ENCODE measurements at regions not wholly inside any gene's neighbourhood (a gene's known extent, or its start where the extent isn't known, plus 50 kb on each side); places are given as distances from the start of the nearest gene placed in this dataset.

DNA sequence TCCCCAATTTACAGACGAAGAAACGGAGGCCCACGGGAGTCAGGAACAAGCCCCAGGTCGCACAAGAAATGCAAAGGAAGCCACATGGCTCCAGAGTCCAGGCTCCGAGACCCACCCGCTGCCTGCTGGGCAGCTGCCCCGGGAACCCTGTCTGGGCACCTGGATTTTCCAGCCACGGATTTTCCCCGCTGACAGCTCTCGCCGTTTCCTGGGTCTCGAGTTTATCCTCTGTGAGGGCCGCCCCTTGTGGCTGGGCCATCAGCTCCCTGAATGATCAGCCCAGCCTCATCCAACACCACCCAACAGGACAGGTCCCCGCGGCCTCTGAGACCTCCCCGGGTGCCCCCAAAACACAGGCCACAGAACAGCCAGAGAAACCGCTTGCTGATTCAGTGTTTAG lies 189.7 kb downstream of the BRD1 start:
- no peak overlapping the region for H3K4me3 ChIP-seq
- H3K27ac ChIP-seq = no peak overlapping the region
- ATAC-seq (no peak), DNase-seq (no peak)
- no peaks in the 10 kb centered on the region for H3K27me3 ChIP-seq
- TF ChIP-seq POLR2A (IDR thresholded peaks at IDR 0.05) = no peak
- TF ChIP-seq, protein P1, sequence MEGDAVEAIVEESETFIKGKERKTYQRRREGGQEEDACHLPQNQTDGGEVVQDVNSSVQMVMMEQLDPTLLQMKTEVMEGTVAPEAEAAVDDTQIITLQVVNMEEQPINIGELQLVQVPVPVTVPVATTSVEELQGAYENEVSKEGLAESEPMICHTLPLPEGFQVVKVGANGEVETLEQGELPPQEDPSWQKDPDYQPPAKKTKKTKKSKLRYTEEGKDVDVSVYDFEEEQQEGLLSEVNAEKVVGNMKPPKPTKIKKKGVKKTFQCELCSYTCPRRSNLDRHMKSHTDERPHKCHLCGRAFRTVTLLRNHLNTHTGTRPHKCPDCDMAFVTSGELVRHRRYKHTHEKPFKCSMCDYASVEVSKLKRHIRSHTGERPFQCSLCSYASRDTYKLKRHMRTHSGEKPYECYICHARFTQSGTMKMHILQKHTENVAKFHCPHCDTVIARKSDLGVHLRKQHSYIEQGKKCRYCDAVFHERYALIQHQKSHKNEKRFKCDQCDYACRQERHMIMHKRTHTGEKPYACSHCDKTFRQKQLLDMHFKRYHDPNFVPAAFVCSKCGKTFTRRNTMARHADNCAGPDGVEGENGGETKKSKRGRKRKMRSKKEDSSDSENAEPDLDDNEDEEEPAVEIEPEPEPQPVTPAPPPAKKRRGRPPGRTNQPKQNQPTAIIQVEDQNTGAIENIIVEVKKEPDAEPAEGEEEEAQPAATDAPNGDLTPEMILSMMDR (IDR thresholded peaks at IDR 0.05) = no peak
- no peaks in the 10 kb centered on the region for H3K9me3 ChIP-seq
- no peaks in the 10 kb centered on the region for H3K36me3 ChIP-seq
- intact Hi-C loops (cut with DNase I) = loop anchor here in 5 of 10 donors (10.0 kb wide), 3 partner anchors 323 to 1063 kb away; no protein-coding TSS in a partner anchor
- WGBS, 4 donors = 89 to 90% (median 89%) methylated on average over 16 to 17 of the region's 17 CpGs
- peaks cover 0 to 2% (median 1%) of the 10 kb centered on the region in 12 donors for H3K4me1 ChIP-seq

DNA sequence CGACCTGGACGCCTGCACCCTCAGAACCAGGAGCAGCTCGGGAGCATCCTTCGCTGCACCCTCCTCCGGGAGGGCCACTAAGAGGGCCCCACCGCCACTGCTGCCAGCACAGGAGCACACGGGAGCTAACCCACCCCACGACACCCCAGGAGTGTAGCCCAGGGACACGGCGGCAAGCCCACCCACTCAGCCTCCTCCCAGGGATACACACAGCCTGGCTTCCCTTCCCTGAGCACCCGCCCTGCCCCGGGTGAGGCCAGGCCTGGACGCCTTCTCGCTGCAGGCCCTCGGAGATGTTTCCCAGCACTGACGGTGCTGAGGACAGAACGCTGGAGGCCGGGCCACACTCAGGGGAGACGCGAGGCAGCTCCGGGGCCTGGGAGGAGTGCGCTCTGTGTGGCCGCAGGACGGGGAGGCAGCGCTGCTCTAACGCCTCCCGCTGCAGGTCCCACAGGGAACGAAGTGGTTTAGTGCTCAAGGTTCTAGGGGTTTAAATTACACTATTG lies 190.4 kb downstream of the BRD1 start:
- TF ChIP-seq POLR2A (IDR thresholded peaks at IDR 0.05) = no peak
- TF ChIP-seq, protein P1 (IDR thresholded peaks at IDR 0.05) = no peak
- Histone ChIP-seq H3K4me1 (peaks cover 0 to 8% (median 5%) of the 10 kb centered on the region in 12 donors), H3K36me3 (no peaks in the 10 kb centered on the region), H3K4me3 (no peak overlapping the region), H3K27ac (no peak overlapping the region), H3K27me3 (no peaks in the 10 kb centered on the region), H3K9me3 (no peaks in the 10 kb centered on the region)
- 85 to 87% (median 86%) methylated on average over 17 to 28 of the region's 28 CpGs for WGBS, 4 donors
- intact Hi-C loops (cut with DNase I) = loop anchor here in 5 of 10 donors (10.0 kb wide), 3 partner anchors 323 to 1063 kb away; no protein-coding TSS in a partner anchor
- DNase-seq = no peak
- no peak for ATAC-seq

DNA sequence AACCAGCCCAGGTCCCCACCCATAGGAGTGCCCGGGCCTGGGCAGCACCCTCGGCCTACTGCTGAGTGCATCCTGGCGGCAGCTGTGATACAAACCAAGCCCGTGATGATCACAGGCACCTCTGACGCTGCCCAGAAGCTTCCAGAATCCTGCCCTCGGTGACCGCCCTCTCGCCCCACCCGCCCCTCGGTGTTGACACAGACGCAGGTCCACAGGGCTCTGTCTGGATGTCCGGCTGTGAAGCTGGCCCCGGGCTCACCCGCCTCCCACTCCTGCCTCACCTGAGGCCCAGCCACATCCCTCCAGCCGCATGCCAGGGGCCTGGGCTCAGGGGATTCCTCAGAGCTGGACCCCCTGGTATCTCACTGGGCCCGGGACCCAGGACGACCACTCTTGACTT lies 191.0 kb downstream of the BRD1 start:
- DNase-seq (no peak), ATAC-seq (no peak)
- Histone ChIP-seq H3K9me3 (no peaks in the 10 kb centered on the region), H3K36me3 (no peaks in the 10 kb centered on the region), H3K4me1 (peaks cover 0 to 14% (median 8%) of the 10 kb centered on the region in 12 donors), H3K4me3 (no peak overlapping the region), H3K27me3 (no peaks in the 10 kb centered on the region), H3K27ac (no peak overlapping the region)
- intact Hi-C loops (cut with DNase I) = loop anchor here in 5 of 10 donors (10.0 kb wide), 3 partner anchors 322 to 1062 kb away; no protein-coding TSS in a partner anchor
- TF ChIP-seq, protein P1 (IDR thresholded peaks at IDR 0.05) = no peak
- TF ChIP-seq POLR2A (IDR thresholded peaks at IDR 0.05) = no peak
- 79 to 86% (median 81%) methylated on average over 16 to 17 of the region's 17 CpGs for WGBS, 4 donors

DNA sequence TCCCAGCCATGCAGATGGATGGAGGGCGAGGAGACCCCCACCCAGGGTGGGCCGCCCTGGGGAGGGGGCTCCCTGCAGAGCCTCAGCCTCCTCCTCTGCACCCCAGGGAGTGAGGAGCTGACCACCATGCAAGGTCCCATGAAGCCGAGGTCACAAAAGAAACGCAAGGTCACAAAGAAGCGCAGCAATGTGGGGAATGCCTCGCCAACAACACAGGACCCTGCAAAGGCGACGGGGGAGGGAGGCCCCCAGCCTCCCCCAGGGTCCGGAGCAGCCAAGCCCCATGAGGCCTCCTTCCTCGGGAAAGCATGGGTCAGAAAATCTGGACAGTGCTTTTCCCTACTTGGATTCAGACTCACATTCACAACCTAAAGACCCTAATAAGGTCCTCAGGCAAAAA lies 191.5 kb downstream of the BRD1 start:
- intact Hi-C loops (cut with DNase I) = loop anchor here in 5 of 10 donors (10.0 kb wide), 3 partner anchors 321 to 1061 kb away; no protein-coding TSS in a partner anchor
- no peaks in the 10 kb centered on the region for H3K36me3 ChIP-seq
- no peaks in the 10 kb centered on the region for H3K27me3 ChIP-seq
- DNase-seq = no peak
- H3K4me1 ChIP-seq = peaks cover 0 to 14% (median 8%) of the 10 kb centered on the region in 12 donors
- 62 to 76% (median 73%) methylated on average over 8 to 10 of the region's 10 CpGs for WGBS, 4 donors
- H3K27ac ChIP-seq = no peak overlapping the region
- no peak overlapping the region for H3K4me3 ChIP-seq
- no peak for ATAC-seq
- TF ChIP-seq, protein P1 (IDR thresholded peaks at IDR 0.05) = no peak
- TF ChIP-seq POLR2A (IDR thresholded peaks at IDR 0.05) = no peak
- H3K9me3 ChIP-seq = no peaks in the 10 kb centered on the region

Data from heart left ventricle (tissue), 16 donors.